ENCODE measurements at regions not wholly inside any gene's neighbourhood (a gene's known extent, or its start where the extent isn't known, plus 50 kb on each side); places are given as distances from the start of the nearest gene placed in this dataset.

DNA sequence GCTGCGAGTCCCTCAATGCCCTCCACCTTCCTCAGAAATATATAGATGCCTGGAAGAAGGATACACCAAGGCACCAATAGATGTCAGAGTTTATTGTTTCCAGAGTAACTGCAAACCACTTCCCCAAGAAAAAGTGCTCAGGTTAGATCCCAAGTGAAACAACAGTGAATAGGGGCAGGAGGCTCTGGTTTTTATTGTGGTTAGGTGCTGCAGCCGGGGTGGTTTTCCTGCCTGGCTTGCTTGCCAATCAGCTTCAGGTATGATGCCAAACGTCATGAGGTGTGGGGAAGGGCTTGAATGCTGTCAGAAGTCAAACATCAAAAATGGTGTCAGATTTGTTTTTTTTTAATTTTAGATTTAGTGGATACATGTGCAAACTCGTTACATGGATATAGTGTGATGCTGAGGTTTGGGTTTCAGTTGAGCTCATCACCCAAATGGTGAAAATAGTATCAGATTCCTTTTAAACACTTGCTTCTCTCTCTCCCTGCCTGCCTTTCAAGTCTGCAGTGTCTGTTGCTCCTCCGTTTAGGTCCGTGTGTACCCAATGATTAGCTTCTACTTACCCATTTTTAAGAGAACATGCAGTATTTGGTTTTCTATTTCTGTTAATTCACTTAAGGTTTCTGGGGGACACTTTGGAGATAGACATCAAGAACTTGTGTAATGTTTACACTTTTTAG lies 1317.0 kb downstream of the MRPL39 start:
- Histone ChIP-seq H3K79me2 (ENCODE audit: control insufficient read depth, insufficient read depth, low read length) (no peaks in the 10 kb centered on the region), H3K9me3 (ENCODE audit: control extremely low read depth in 1 of 3, control insufficient read depth in 2 of 3, insufficient read depth in 1 of 3, low read length in 2 of 3) (peaks cover 0 to 1% (median 0%) of the 10 kb centered on the region in 3 donors), H3K27ac (ENCODE audit: low read length in 2 of 2) (no peak overlapping the region), H3K9ac (ENCODE audit: low read length) (no peak overlapping the region), H3K4me2 (replicated peaks; ENCODE audit: low read depth, low read length, poor library complexity, severe bottlenecking) (no peak overlapping the region), H4K20me1 (ENCODE audit: control insufficient read depth, insufficient read depth, low read length, poor library complexity, severe bottlenecking) (no peaks in the 10 kb centered on the region), H2AFZ (ENCODE audit: insufficient read depth, low read depth, low read length, poor library complexity, severe bottlenecking) (no peak overlapping the region), H3K4me1 (ENCODE audit: control insufficient read depth in 2 of 2, insufficient read depth in 2 of 2, low read length in 2 of 2) (no peaks in the 10 kb centered on the region), H3K36me3 (replicated peaks in 1 of 2; ENCODE audit: control extremely low read depth in 1 of 2, control insufficient read depth in 1 of 2, extremely low read depth in 1 of 2, insufficient read depth in 2 of 2, low read length in 1 of 2) (no peaks in the 10 kb centered on the region), H3K4me3 (ENCODE audit: control extremely low read depth in 1 of 5, extremely low read depth in 1 of 5, insufficient read depth in 1 of 5, low read depth in 2 of 5, low read length in 4 of 5) (no peak overlapping the region), H3K27me3 (replicated peaks in 1 of 4; ENCODE audit: control extremely low read depth in 1 of 4, control insufficient read depth in 3 of 4, insufficient read depth in 4 of 4, low read length in 3 of 4) (no peaks in the 10 kb centered on the region)
- intact Hi-C loops (cut with micrococcal nuclease) = no loop called here
- POLR2A ChIA-PET = no interaction called here
- Mint-ChIP-seq H3K4me1 (peaks cover 3% of the 10 kb centered on the region), H3K27me3 (no peaks in the 10 kb centered on the region), H3K27ac (no peak overlapping the region), H3K9me3 (ENCODE audit: insufficient read depth) (no peaks in the 10 kb centered on the region), H3K4me3 (no peak overlapping the region)
- 0% methylated on average over 2 of the region's 6 CpGs for WGBS (ENCODE audit: insufficient coverage)
- TF ChIP-seq, protein P1, sequence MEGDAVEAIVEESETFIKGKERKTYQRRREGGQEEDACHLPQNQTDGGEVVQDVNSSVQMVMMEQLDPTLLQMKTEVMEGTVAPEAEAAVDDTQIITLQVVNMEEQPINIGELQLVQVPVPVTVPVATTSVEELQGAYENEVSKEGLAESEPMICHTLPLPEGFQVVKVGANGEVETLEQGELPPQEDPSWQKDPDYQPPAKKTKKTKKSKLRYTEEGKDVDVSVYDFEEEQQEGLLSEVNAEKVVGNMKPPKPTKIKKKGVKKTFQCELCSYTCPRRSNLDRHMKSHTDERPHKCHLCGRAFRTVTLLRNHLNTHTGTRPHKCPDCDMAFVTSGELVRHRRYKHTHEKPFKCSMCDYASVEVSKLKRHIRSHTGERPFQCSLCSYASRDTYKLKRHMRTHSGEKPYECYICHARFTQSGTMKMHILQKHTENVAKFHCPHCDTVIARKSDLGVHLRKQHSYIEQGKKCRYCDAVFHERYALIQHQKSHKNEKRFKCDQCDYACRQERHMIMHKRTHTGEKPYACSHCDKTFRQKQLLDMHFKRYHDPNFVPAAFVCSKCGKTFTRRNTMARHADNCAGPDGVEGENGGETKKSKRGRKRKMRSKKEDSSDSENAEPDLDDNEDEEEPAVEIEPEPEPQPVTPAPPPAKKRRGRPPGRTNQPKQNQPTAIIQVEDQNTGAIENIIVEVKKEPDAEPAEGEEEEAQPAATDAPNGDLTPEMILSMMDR (IDR thresholded peaks at IDR 0.05) = no peak
- CTCF ChIA-PET = interaction anchor here (0.7 kb wide), 1 partner anchor 1115 kb away, joined by 4 read pairs; no protein-coding TSS in a partner anchor
- ATAC-seq (ENCODE audit: low read depth) = no peak
- no peak for DNase-seq

DNA sequence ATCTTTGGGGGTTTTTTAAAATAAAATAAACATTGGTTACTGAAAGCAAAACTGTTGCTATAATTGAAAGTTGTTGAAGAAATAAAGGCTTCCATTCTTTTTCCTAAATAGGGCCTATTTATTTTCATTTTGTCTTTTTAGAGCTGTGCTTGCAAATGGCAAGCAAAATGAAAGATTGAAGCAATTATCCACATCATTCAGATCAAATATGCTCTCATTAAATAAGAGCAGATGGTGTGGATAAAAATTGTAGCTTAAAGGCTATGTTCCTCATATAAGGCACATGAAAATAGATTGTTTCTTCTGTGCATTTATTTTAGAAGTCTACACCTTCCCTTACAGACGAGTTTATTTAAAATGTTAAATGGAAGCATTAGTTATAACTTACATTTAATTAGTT lies 1317.7 kb downstream of the MRPL39 start:
- no peak for DNase-seq
- Histone ChIP-seq H2AFZ (ENCODE audit: insufficient read depth, low read depth, low read length, poor library complexity, severe bottlenecking) (no peak overlapping the region), H4K20me1 (ENCODE audit: control insufficient read depth, insufficient read depth, low read length, poor library complexity, severe bottlenecking) (no peaks in the 10 kb centered on the region), H3K79me2 (ENCODE audit: control insufficient read depth, insufficient read depth, low read length) (no peaks in the 10 kb centered on the region), H3K36me3 (replicated peaks in 1 of 2; ENCODE audit: control extremely low read depth in 1 of 2, control insufficient read depth in 1 of 2, extremely low read depth in 1 of 2, insufficient read depth in 2 of 2, low read length in 1 of 2) (no peaks in the 10 kb centered on the region), H3K4me1 (ENCODE audit: control insufficient read depth in 2 of 2, insufficient read depth in 2 of 2, low read length in 2 of 2) (no peaks in the 10 kb centered on the region), H3K9ac (ENCODE audit: low read length) (no peak overlapping the region), H3K4me2 (replicated peaks; ENCODE audit: low read depth, low read length, poor library complexity, severe bottlenecking) (no peak overlapping the region), H3K9me3 (ENCODE audit: control extremely low read depth in 1 of 3, control insufficient read depth in 2 of 3, insufficient read depth in 1 of 3, low read length in 2 of 3) (peaks cover 0 to 1% (median 0%) of the 10 kb centered on the region in 3 donors), H3K27me3 (replicated peaks in 1 of 4; ENCODE audit: control extremely low read depth in 1 of 4, control insufficient read depth in 3 of 4, insufficient read depth in 4 of 4, low read length in 3 of 4) (no peaks in the 10 kb centered on the region), H3K4me3 (ENCODE audit: control extremely low read depth in 1 of 5, extremely low read depth in 1 of 5, insufficient read depth in 1 of 5, low read depth in 2 of 5, low read length in 4 of 5) (no peak overlapping the region), H3K27ac (ENCODE audit: low read length in 2 of 2) (no peak overlapping the region)
- Mint-ChIP-seq H3K27ac (no peak overlapping the region), H3K9me3 (ENCODE audit: insufficient read depth) (no peaks in the 10 kb centered on the region), H3K4me1 (peaks cover 3% of the 10 kb centered on the region), H3K4me3 (no peak overlapping the region), H3K27me3 (no peaks in the 10 kb centered on the region)
- intact Hi-C loops (cut with micrococcal nuclease) = no loop called here
- no CpG with 5 or more reads among the region's 1 CpG for WGBS (ENCODE audit: insufficient coverage)
- CTCF ChIA-PET = interaction anchor here (0.7 kb wide), 1 partner anchor 1116 kb away, joined by 4 read pairs; no protein-coding TSS in a partner anchor
- TF ChIP-seq, protein P1 (IDR thresholded peaks at IDR 0.05) = no peak
- no peak for TF ChIP-seq EZH2 (IDR thresholded peaks at IDR 0.05; ENCODE audit: borderline replicate concordance, insufficient read depth, low read depth, low read length, poor library complexity, severe bottlenecking)
- POLR2A ChIA-PET = no interaction called here
- ATAC-seq (ENCODE audit: low read depth) = no peak

All from B cell (primary cell).